GM13977 (cell line): ENCODE measurements at regions not wholly inside any gene's neighbourhood (a gene's known extent, or its start where the extent isn't known, plus 50 kb on each side); places are given as distances from the start of the nearest gene placed in this dataset.

Source experiments
- DNase-seq: peaks from one replicate; pipeline ENCODE4 v3.0.0; 2012; ENCODE audit warnings: low spot score
- CTCF ChIP-seq: IDR thresholded peaks from 2 replicates; pipeline ENCODE4 v1.5.1; 2012; ENCODE audit warnings: mild to moderate bottlenecking, control low read depth; ENCODE audit not compliant: insufficient read depth; ENCODE audit errors: extremely low read depth, missing control alignments
- in situ Hi-C: fragments of 300-500 bp; cut with MboI; formaldehyde crosslinking; loops from one replicate; pipeline ENCODE4 v1.12.0; 2022; ENCODE audit warnings: low sequenced_read_pairs, low pct_unique_long_range_greater_than_20kb, mixed read lengths, inconsistent platforms; ENCODE audit not compliant: unreplicated experiment

- in situ Hi-C loops, result no loop called here
- DNase-seq, result no peak
- no peak for TF ChIP-seq CTCF
These were observed 231.0 kb upstream of the EEF2KMT start for GRCh38 chr16:5328546-5328945.

GRCh38 chr16:5326395-5326794 lies 228.8 kb upstream of the EEF2KMT start:
- in situ Hi-C loops, result no loop called here
- no peak for DNase-seq
- no peak for TF ChIP-seq CTCF

- no peak for TF ChIP-seq CTCF
- DNase-seq, result no peak
- in situ Hi-C loops, result no loop called here
These were observed 228.3 kb upstream of the EEF2KMT start for GRCh38 chr16:5325932-5326331.

GRCh38 chr16:5323284-5324141 lies 225.9 kb upstream of the EEF2KMT start:
- no peak for DNase-seq
- no peak for TF ChIP-seq CTCF
- in situ Hi-C loops, result no loop called here

GRCh38 chr16:5321930-5322329 lies 224.3 kb upstream of the EEF2KMT start:
- in situ Hi-C loops, result no loop called here
- TF ChIP-seq CTCF, result no peak

GRCh38 chr16:5319799-5320198 lies 222.2 kb upstream of the EEF2KMT start:
- no peak for DNase-seq
- in situ Hi-C loops, result no loop called here
- no peak for TF ChIP-seq CTCF

More at GRCh38 chr16:5321930-5322329, 224.3 kb upstream of the EEF2KMT start:
- DNase-seq, result no peak

DNA sequence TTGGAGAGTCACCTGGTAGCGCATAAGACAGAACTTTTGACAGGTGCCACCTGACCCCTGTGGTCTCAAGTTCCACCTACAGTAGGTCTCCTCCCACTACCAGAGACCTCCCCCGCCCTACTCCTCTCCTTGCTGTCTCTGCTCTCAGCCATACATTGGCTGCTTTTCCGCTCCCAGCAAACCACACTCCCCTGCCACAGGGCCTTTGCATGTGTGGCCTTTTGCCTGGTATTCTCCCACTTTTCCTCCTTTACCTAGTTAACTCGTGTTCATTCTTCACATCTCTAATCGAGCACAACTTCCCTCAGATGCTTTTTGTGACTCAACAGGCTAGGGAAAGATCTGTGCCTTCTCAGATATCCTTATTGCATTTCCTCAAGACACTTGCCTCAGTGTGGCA lies 218.3 kb upstream of the EEF2KMT start:
- in situ Hi-C loops, result no loop called here
- no peak for TF ChIP-seq CTCF
- no peak for DNase-seq
